ENCODE measurements at regions not wholly inside any gene's neighbourhood (a gene's known extent, or its start where the extent isn't known, plus 50 kb on each side); places are given as distances from the start of the nearest gene placed in this dataset.
"Not testable (repeated sequence)": the region's sequence is repeated elsewhere in the genome, so short reads cannot be mapped to it uniquely, and the experiment has no call there.

DNA sequence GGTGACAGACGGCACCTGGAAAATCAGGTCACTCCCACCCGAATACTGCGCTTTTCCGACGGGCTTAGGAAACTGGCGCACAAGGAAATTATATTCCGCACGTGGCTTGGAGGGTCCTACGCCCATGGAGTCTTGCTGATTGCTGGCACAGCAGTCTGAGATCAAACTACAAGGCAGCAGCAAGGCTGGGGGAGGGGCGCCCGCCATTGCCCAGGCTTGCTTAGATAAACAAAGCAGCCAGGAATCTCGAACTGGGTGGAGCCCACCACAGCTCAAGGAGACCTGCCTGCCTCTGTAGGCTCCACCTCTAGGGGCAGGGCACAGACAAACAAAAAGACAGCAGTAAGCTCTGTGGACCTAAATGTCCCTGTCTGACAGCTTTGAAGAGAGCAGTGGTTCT is 394.3 kb downstream of the PTH2R start:
- not testable (repeated sequence) for DNase-seq

DNA sequence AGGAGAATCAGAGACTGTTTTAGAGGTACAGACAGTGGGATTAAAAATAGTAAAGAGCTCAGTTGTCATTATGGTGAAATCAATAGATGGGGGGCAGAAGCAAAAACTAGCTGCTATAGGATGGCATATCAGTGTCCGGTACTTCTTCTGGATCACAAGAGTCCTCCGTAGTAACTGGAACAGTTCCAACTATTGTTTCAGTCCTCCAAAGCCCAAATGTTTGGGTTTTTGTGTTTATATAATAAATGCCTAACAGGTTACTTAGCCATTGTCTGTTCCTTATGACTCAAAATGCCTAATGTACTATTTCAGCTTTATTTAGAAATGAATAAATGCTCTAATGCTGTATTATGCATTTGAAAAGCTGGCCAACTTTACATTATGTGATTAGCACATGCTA is 401.2 kb downstream of the PTH2R start:
- DNase-seq = no peak

GRCh38 chr2:208811885-208812284 is 405.3 kb downstream of the PTH2R start:
- not testable (repeated sequence) for DNase-seq

DNA sequence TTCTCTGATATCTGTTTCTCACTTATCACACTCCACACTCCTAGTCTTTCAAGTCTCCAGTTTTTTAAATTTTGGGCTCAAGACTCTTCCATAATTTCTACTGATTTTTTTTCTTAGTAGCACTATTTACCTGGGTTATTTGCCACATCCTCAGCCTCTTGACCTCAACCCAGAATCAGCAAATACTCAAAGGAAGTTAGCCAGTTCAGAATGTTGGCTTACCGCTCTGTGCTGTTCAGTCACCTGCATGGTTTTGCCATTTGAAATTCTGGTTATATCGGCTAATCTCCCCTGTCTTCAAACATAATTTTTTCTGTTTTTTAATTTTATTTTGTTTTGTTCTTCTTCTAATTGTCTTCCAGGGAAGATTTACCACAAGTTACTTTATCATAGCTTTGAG is 412.6 kb downstream of the PTH2R start:
- no peak for DNase-seq

GRCh38 chr2:208820014-208820688 is 413.6 kb downstream of the PTH2R start:
- DNase-seq = peak; percentile 9

DNA sequence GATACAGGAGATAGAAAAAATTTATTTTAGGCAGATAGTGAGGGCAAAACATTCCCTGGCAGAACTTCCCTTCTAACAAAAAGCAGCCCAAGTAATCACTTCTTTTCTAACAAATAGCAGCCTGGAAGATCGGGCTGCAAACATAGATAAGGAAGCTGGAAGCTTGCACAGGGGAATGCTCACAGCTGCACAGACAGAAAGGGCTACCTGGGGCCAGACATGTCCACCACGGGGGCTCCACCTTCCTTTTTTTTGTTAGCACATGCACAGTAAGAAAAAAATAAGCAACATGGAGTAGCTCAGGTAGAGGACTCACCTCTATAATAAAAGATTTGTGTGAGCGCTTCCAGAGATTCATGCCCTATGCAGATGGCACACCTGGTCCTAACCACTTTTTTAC is 420.5 kb downstream of the PTH2R start:
- DNase-seq = no peak

DNA sequence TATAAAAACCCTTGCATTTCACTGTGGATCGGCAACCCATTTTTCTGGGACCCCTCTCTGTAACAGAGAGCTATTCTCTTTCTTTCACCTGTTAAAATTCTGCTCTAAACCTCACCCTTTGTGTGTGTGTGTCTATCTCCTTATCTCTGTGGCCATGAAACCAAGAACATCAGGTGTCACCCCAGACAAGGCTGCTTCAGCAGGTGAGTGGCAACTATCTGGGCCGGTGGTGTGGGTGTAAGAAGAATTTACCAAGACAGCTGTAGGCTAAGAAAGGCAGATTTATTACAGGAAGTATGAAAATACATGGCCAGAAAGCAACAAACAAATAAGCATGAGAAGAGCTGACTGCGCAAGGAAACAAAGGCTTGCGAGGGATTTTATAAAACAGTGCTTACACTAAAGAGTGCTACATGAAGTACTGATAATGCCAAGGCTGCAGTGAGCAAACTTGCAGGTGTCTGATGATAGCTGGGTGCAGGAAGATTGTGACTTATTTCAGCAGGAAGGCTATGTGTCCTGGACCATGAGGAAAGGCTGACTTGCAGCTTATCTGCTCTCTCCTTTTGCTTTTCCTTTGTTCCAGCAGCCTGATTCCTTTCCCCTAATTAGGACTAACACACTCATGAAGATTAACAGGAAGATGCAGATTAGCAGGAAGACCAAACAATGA is 421.1 kb downstream of the PTH2R start:
- no peak for DNase-seq

GRCh38 chr2:208830203-208830602 is 423.6 kb downstream of the PTH2R start:
- no peak for DNase-seq

GRCh38 chr2:208847651-208848050 is 441.1 kb downstream of the PTH2R start:
- no peak for DNase-seq

DNA sequence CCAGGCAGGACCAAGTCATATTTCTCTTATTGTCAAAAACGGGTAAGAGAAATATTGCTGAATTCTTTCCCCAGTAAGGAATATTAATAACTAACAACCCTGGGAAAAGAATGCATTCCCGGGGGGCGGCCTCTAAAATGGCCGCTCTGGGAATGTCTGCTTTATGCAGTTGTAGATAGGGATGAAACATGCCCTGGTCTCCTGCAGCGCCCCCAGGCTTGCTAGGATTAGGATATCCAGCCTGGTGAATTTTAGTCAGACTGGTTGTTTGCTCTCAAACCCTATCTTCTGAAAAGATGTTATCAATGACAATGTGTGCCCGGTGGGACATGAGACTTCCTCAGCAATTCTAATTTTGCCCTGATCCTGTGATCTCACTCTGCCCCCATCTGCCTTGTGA is 448.1 kb downstream of the PTH2R start:
- no peak for DNase-seq

DNA sequence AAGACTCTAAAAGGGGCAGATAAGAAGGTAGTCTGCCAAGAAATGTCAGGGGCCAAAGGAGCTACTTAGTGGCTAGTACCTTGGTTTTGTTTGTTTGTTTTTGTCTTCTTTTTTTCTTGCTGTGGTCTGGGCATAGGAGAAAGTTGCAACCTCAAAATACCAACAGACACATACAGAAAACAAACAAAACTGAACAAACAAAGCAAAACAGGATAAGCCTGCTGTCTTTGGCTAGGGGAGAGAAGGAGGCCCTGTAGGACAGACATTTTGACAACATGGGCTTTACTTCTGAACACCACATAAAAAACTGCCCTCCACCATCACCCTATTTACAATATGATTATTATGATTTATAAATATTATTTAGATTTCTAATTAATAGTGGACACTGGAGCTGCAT is 460.8 kb downstream of the PTH2R start:
- no peak for DNase-seq

DNA sequence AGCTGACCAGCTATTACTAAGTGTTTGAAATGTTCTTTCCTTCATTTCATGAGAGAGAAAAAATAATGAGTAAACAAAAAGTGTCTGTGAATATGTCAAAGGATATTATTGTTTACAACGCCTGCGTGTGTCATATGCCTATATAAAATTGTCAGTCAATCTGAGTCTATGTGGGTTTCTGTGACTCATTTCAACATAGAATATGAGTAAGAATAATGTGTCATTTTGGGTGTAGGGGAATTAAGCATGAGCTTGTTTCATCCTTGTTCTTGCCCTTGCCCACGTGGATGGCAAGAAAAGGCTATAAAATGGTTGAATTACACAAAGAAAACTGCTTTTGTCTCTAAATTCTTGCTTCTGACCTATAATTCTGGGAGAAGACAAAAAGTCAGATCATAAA is 466.0 kb downstream of the PTH2R start:
- DNase-seq = no peak

DNA sequence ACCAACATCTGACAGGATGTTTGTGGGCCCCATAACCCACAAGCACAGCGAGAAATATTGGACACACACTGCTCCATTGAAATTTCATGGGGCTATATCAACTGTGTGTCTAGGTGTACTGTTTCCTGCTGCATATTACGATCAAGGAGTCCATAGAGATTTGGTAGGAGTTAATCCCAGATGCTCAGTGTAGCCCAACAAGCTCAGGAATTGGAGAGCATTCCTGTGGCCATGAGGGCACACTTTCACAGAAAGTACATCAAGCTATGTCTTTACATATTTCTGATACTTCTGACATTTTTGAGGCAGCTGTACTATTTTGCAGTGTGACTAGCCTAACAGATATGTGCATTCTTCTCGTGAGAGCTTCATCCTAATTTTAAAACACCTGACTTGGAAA is 473.1 kb downstream of the PTH2R start:
- no peak for DNase-seq

DNA sequence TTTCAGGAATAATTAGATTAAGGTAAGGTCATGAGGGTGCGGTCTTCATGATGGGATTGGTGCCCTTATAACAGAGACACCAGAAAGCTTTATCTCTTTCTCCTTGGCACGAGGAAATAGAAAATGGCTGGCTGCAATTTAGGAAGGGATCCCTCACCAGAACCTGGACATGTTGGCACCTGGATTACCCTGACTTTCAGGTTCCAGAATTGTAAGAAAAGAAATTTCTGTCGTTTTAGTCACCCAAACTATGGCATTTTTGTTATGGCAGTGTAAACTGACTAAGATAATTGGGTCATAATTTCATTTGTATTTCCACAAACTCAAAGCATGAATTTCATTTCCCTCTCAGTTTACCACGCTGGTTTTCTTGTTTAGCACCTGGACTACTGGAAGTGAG is 473.6 kb downstream of the PTH2R start:
- no peak for DNase-seq

DNA sequence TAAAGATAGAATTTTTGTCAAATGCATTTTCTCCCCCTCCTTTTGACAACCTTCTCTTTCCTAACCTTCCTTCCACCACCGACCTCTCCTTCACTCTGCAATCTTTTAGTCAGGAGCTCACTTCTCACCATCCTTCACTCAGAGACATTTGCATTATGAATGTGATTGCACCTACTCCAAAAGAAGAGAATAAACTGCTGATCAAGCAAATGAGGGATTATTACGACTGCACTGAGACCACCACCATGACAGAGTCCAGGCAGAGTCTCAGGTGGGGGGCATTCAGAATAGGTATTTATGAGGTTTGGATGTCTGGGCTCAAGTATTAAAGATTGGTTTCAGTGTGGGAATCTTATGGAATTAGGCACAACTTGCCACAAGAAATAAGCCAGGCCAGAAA is 483.9 kb downstream of the PTH2R start:
- no peak for DNase-seq

GRCh38 chr2:208892203-208892602 is 485.6 kb downstream of the PTH2R start:
- no peak for DNase-seq

DNA sequence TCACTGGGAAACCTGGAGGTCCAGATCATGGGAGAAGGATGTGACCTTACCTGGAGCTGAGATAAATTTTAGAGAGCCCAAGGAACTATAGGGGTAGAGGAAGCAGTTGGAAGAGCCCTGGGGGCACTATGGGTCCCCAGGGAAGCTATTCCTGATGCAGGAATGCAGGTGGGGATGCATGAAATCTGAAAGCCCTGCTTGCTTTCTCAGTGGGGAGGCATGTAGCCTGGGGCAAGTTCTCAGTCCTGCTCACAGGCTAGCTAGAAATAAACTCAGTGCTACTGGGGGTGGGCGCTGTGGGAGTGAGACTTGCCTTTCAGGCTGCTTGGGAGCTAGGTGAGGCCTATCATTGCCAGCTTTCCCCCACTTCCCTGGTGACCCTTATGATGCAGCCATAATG is 499.7 kb downstream of the PTH2R start:
- DNase-seq = no peak

DNA sequence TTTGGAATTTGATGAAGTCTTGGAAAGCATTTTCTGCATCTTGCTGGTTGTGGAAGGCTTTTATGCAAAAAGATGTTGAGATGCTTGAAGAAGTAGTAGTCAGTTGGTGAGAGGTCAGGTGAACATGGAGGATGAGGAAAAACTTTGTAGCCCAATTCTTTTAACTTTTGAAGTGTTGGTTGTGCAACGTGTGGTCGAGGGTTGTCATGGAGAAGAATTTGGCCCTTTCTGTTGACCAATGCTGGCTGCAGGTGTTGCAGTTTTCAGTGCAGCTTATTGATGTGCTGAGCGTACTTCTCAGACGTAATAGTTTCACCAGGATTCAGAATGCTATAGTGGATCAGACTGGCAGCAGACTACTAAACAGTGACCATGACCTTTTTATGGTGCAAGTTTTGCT is 508.4 kb upstream of the MAP2 start:
- DNase-seq = no peak

DNA sequence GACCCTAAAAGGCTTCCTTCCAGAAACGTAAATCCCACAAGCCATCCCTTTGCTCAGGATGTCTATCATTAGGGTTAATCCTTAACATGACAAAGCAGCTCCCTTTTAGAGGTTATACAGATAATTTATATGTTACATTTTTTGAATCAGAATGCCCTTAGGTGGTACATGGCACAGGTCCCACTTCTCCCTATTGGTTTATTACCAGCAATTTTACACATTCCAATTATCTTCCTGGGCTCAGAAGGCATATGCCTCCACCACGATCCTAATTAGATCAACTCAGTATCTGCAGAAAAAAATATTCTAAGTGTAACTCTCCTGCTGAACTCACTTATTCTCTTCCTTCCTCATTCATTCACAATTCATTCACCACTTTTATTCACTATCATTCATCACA is 507.0 kb upstream of the MAP2 start:
- DNase-seq = no peak

DNA sequence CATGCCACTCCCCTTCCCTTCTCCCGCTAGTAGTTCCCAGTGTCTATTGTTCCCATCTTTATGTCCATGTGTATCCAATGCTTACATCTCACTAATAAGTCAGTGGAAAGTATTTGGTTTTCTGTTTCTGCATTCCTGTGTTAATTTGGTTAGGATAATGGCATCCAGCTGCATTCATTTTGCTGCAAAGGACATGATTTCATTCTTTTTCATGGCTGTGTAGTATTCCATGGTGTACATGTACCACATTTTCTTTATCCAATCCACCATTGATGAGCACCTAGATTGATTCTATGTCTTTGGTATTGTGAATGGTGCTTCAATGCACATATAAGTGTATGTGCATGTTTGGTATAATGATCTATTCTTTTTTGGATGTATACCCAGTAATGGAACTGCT is 502.5 kb upstream of the MAP2 start:
- DNase-seq = not testable (repeated sequence)

GRCh38 chr2:208927867-208928266 is 496.0 kb upstream of the MAP2 start:
- no peak for DNase-seq

DNA sequence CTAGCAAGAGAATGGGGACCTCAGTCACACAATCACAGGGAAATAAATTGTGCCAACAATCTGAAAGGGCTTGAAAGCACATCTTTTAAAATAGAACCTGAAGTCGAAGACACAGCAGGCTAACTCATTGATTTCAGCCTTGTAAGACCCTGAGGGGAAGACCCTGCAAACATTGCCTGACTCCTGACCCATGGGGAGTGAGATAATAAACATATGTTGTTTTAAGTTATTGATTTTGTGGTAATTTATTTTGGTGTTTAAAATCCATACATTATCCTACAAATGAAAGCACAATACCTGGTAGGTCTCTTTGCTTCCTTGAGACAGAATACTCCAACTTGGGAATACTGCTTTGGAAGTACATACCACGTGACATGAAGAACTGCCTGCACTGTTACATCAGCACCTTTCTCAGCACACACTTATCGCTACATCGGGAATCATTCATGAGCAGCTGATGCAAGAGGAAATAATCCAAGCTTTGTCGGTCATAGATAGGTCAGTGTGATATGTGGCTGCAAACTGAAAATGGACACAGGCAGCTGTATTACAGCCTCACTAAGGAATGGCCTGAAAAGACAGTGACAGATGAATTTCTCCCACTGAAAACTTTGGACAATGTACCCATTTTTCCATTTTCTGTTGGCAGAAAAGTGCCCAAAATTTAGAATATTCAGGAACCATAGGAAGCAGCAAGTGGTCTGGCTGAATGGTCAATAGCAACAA is 494.5 kb upstream of the MAP2 start:
- DNase-seq = peak; percentile 5

DNA sequence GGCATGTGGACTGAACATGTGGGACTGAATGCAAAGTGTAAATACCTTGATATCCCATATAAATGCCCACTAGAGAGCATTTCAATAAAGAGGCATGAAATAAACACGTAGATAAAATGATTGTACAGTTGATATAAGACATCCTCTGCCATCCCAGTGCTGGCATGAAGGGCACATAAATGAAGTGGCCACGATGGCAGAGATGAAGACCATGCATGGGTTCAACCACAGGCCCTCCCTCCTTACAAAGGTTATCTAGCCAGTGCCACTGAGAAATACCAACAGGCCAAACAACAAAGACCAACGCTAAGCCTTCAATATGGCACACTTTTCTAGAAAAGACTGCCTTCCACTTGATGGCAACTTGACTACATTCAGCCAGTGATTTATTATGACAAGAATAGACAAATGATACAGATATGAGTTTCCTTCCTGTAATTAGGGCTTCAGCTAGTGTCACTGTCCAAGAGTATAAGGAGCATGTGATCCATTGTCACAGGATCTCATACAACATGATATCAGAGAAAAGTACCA is 493.9 kb upstream of the MAP2 start:
- DNase-seq = no peak

Measured in renal pelvis (tissue), 1 donor.